A673 (cell line): ENCODE measurements at regions not wholly inside any gene's neighbourhood (a gene's known extent, or its start where the extent isn't known, plus 50 kb on each side); places are given as distances from the start of the nearest gene placed in this dataset.

ENCODE experiments used
- BruUV-seq: library from RNA; stranded (reverse); fragments of 400-500 nt; replicated peaks from 2 replicates; lab custom pipeline; 2021; lab: Mats Ljungman, UMichigan
- CTCF ChIA-PET: fragments of 300-600 bp; sonication (Branson Sonifier 250); formaldehyde crosslinking; loops from one replicate; lab custom pipeline; 2022; ENCODE audit warnings: antibody characterized with exemption; lab: Charles Lee
- POLR2A ChIA-PET: fragments of 300-600 bp; sonication (Branson Sonifier 250); formaldehyde crosslinking; loops from one replicate; lab custom pipeline; 2022; ENCODE audit warnings: antibody characterized with exemption; ENCODE audit not compliant: low non-redundant PET; lab: Charles Lee
- DNase-seq: peaks from one replicate; pipeline ENCODE4 v3.0.0-alpha.2; 2015; ENCODE audit warnings: low spot score
- H3K27ac ChIP-seq: fragments of 200-600 bp; sonication (generic); 2 replicates; pipeline ENCODE4 v1.5.1; 2016; ENCODE audit warnings: mixed run types, low read depth, mild to moderate bottlenecking, mixed read lengths, antibody characterized with exemption, low read length; ENCODE audit not compliant: poor library complexity, severe bottlenecking
- H3K27me3 ChIP-seq: fragments of 200-600 bp; sonication (generic); replicated peaks from 2 replicates; pipeline ENCODE4 v1.6.1; 2017; ENCODE audit warnings: mixed run types, low read depth, mild to moderate bottlenecking, mixed read lengths, antibody characterized with exemption, low read length; ENCODE audit not compliant: insufficient read depth, poor library complexity
- H3K36me3 ChIP-seq: fragments of 200-600 bp; sonication (generic); 2 replicates; pipeline ENCODE4 v1.6.1; 2016; ENCODE audit warnings: mixed run types, mild to moderate bottlenecking, mixed read lengths, antibody characterized with exemption, low read length; ENCODE audit not compliant: insufficient read depth, poor library complexity, severe bottlenecking
- H3K4me1 ChIP-seq: fragments of 200-600 bp; sonication (generic); 2 replicates; pipeline ENCODE4 v1.6.1; 2017; ENCODE audit warnings: mixed run types, mild to moderate bottlenecking, mixed read lengths, antibody characterized with exemption, low read length; ENCODE audit not compliant: insufficient read depth, poor library complexity, severe bottlenecking
- H3K4me3 ChIP-seq: fragments of 200-600 bp; sonication (generic); 2 replicates; pipeline ENCODE4 v1.5.1; 2016; ENCODE audit warnings: low read depth, mixed run types, mild to moderate bottlenecking, mixed read lengths, low read length; ENCODE audit not compliant: poor library complexity, severe bottlenecking
- H3K9me3 ChIP-seq: fragments of 200-600 bp; sonication (generic); 2 replicates; pipeline ENCODE4 v1.6.1; 2016; ENCODE audit warnings: mixed run types, low read depth, mild to moderate bottlenecking, mixed read lengths, antibody characterized with exemption, low read length; ENCODE audit not compliant: poor library complexity, severe bottlenecking
- CTCF ChIP-seq: fragments of 300-800, 200-600 bp; sonication (generic); conservative IDR thresholded peaks from 2 replicates; pipeline ENCODE4 v1.5.1; 2017; ENCODE audit warnings: low read depth, mild to moderate bottlenecking, antibody characterized with exemption, low read length, moderate library complexity, mixed read lengths
- EZH2 ChIP-seq: fragments of 200-600 bp; sonication (generic); IDR thresholded peaks from 2 replicates; pipeline ENCODE4 v1.6.1; 2017; ENCODE audit warnings: borderline replicate concordance, low read depth, mild to moderate bottlenecking, mixed read lengths, antibody characterized with exemption, low read length; ENCODE audit not compliant: poor library complexity, severe bottlenecking
- intact Hi-C: fragments of 100-400 bp; cut with micrococcal nuclease; formaldehyde crosslinking; loops from one replicate; pipeline ENCODE4 v1.10.0; 2022; ENCODE audit not compliant: unreplicated experiment

GRCh38 chr9:75616841-75617566, 273.5 kb upstream of the PCSK5 start:
- Histone ChIP-seq H3K36me3 (no peaks in the 10 kb centered on the region), H3K27ac (no peak overlapping the region), H3K4me3 (no peak overlapping the region), H3K9me3 (no peaks in the 10 kb centered on the region), H3K27me3 (no peaks in the 10 kb centered on the region), H3K4me1 (no peaks in the 10 kb centered on the region)
- BruUV-seq: no TSS peak
- no peak for DNase-seq
- ChIA-PET POLR2A (no interaction called here), CTCF (no interaction called here)
- intact Hi-C loops: no loop called here
- TF ChIP-seq CTCF (no peak), EZH2 (no peak)

GRCh38 chr9:75623462-75623861, 267.0 kb upstream of the PCSK5 start:
- BruUV-seq: no TSS peak
- no peak overlapping the region for H3K4me3 ChIP-seq
- no peak for DNase-seq
- no peaks in the 10 kb centered on the region for H3K4me1 ChIP-seq
- POLR2A ChIA-PET: no interaction called here
- intact Hi-C loops: no loop called here
- H3K27me3 ChIP-seq: no peaks in the 10 kb centered on the region
- no peaks in the 10 kb centered on the region for H3K36me3 ChIP-seq
- no peak overlapping the region for H3K27ac ChIP-seq
- CTCF ChIA-PET: no interaction called here
- no peaks in the 10 kb centered on the region for H3K9me3 ChIP-seq
- no peak for TF ChIP-seq CTCF
- TF ChIP-seq EZH2: no peak

DNA sequence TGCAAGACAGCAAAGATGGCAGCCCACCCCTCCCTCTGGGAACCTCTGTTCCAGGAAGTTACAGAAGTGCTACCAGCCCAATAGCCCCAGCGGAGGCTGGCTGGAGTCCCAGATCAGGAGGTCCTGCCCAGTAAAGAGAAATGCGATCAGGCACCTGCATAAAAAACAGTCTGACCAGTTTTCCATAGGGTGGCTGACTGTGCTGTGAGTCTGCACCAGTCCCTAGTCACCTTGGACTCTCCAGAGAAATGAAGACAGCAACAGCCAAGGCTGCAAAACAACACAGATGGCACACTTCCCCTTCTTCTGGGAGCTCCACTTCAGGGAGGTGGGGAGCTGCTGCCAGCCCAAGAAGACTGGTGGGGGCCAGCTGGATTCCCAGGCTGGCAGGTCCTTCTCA, 265.5 kb upstream of the PCSK5 start:
- TF ChIP-seq CTCF (no peak), EZH2 (no peak)
- DNase-seq: no peak
- H3K36me3 ChIP-seq: no peaks in the 10 kb centered on the region
- CTCF ChIA-PET: no interaction called here
- no peaks in the 10 kb centered on the region for H3K27me3 ChIP-seq
- no peak overlapping the region for H3K4me3 ChIP-seq
- POLR2A ChIA-PET: no interaction called here
- no peak overlapping the region for H3K27ac ChIP-seq
- intact Hi-C loops: no loop called here
- no peaks in the 10 kb centered on the region for H3K9me3 ChIP-seq
- H3K4me1 ChIP-seq: no peaks in the 10 kb centered on the region
- no TSS peak for BruUV-seq
